ENCODE measurements at regions not wholly inside any gene's neighbourhood (a gene's known extent, or its start where the extent isn't known, plus 50 kb on each side); places are given as distances from the start of the nearest gene placed in this dataset.

DNA sequence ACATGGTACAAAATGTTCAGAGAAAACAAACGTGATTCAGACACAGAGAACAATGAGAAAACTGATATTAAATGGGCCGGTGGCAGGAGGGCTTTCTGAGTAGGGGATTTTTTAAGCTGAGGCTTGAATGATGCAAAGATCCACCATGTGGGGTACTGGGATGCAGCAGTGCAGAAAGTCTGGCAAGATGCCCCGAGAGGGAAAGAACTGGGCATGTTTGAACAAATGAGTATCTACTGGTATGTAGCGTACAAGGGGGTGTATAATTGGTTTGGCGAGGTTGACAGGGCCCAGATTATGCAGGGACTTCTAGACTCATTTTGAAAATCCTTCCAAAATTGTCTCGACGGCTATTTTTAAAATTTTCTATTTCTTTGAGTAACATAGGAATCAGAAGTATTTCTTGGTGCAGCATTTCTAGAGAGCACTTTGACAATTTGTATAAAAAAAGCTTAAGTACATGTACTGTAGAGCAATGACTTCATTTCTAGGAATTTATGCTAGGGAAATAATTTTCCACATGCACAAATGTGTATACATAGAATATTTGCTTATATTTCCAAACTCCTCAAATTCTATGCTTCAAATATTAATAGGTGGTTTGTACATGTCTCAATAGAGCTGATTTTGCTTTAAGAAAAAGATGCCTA, 119.6 kb upstream of the DOK5 start:
- H3K4me1 ChIP-seq = no peaks in the 10 kb centered on the region
- H3K36me3 ChIP-seq = no peaks in the 10 kb centered on the region

DNA sequence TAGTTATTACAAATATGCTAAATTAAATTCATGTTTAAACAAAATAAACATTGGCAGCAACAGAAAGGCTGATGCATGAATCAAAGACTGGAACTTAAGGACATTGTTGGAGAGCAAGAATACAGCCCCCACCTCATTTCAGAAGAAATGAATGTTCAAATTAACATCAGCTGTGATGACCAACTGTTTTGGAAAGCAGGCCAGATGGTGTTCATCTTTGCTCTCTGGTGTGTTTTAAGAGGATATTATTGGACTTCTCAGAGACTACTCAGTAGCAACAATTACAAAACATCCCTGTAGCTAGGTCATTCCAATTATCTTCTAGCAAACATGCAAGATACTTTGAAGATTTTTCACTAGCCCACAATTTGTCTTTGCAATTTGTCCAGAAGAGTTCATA, 118.6 kb upstream of the DOK5 start:
- Histone ChIP-seq H3K27ac (no peak overlapping the region), H3K9ac (no peak overlapping the region), H3K4me3 (no peak overlapping the region), H4K20me1 (no peaks in the 10 kb centered on the region), H3K9me3 (no peaks in the 10 kb centered on the region), H3K36me3 (no peaks in the 10 kb centered on the region), H3K4me1 (no peaks in the 10 kb centered on the region), H3K27me3 (no peaks in the 10 kb centered on the region), H3K4me2 (no peak overlapping the region)
- no peak for TF ChIP-seq Cebpa-rat (IDR thresholded peaks at IDR 0.05)

More for the DNA sequence above, 119.6 kb upstream of the DOK5 start:
- Histone ChIP-seq H3K4me2 (no peak overlapping the region), H3K9me3 (no peaks in the 10 kb centered on the region), H3K9ac (no peak overlapping the region), H3K27me3 (no peaks in the 10 kb centered on the region), H3K27ac (no peak overlapping the region), H3K4me3 (no peak overlapping the region), H4K20me1 (no peaks in the 10 kb centered on the region)
- TF ChIP-seq Cebpa-rat (IDR thresholded peaks at IDR 0.05) = no peak

DNA sequence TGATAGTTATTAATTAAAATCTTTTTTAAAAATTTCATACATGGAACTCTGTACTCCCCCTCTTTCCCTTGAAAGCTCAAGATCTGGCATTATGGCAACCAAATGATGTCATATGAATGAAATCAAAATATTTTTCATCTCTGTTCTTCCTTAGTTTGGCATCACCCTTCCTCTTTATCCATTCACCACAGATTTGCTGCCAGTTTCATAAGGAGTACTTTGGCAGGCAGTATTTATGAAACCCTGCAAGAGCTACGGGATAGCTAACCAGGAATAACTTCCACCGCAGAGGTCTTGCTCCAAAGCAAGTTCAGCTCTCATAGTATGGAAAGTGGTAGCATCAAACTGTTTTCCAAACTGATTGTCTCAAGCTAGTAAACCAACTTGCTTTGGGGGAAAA, 113.9 kb upstream of the DOK5 start:
- Histone ChIP-seq H3K27me3 (no peaks in the 10 kb centered on the region), H3K4me3 (no peak overlapping the region), H3K9ac (no peak overlapping the region), H3K4me1 (no peaks in the 10 kb centered on the region), H4K20me1 (no peaks in the 10 kb centered on the region), H3K27ac (no peak overlapping the region), H3K36me3 (no peaks in the 10 kb centered on the region), H3K9me3 (no peaks in the 10 kb centered on the region), H3K4me2 (no peak overlapping the region)
- no peak for TF ChIP-seq Cebpa-rat (IDR thresholded peaks at IDR 0.05)

DNA sequence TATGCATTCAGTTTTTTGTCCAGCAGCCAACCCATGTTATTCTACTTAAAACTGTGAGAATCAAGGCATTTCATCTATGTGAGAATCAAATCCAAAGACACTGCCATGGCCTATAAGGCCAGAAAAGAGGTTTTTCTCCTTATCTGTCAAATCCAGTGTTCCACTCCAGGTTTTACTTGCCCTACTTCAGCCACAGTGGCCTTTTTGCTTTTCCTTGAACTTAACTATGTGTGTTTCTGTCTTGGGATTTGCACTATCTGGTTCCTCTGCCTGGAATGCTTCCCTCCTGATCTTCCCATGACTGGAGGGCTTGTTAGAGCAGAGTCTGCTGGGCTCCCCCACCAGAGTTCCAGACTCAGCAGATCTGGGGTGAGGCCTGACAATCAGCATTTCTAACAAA, 113.1 kb upstream of the DOK5 start:
- Histone ChIP-seq H3K9me3 (no peaks in the 10 kb centered on the region), H3K27me3 (no peaks in the 10 kb centered on the region), H3K9ac (no peak overlapping the region), H3K4me3 (no peak overlapping the region), H3K4me2 (no peak overlapping the region), H3K4me1 (no peaks in the 10 kb centered on the region), H4K20me1 (no peaks in the 10 kb centered on the region), H3K27ac (no peak overlapping the region), H3K36me3 (no peaks in the 10 kb centered on the region)
- TF ChIP-seq Cebpa-rat (IDR thresholded peaks at IDR 0.05) = no peak

DNA sequence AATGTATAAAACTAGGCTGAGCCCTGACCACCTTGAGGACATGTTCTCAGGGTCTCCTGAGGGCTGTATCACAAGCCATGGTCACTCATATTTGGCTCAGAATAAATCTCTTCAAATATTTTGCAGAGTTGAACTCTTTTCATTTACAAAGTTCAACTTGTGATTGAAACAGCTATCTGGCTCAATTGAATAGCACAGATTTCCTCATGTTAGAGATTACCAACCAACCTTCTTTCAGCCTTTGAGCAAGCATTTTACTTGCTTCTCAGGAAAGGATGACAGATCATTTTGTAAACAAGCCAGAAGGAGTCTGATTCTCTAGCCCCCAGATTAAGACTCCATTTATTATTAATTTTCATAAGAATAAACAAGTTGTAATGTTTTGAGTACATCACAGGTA, 111.0 kb upstream of the DOK5 start:
- Histone ChIP-seq H3K9me3 (no peaks in the 10 kb centered on the region), H3K4me2 (no peak overlapping the region), H3K4me1 (no peaks in the 10 kb centered on the region), H3K27me3 (no peaks in the 10 kb centered on the region), H3K4me3 (no peak overlapping the region), H3K36me3 (no peaks in the 10 kb centered on the region), H3K9ac (no peak overlapping the region), H4K20me1 (no peaks in the 10 kb centered on the region), H3K27ac (no peak overlapping the region)
- no peak for TF ChIP-seq Cebpa-rat (IDR thresholded peaks at IDR 0.05)

DNA sequence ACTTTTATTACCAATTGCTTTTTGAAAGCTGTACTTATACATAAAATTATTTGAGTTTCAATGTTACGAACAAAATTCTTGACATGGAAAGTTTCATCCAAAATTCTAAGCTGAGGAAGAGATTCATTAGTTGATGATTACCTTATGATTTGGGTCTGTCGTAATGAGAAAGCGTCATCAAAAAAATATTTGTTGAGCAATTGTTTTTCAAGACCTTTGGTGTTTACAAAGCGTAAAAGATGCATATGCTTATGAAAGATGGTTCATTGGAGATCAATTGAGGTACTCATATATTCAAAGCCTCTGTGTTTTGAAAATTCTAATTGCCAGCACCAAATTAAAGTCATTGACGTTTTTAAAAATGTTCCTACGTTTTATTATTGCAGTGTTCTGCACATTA, 110.5 kb upstream of the DOK5 start:
- H3K27ac ChIP-seq = no peak overlapping the region
- no peaks in the 10 kb centered on the region for H3K4me1 ChIP-seq
- no peaks in the 10 kb centered on the region for H3K36me3 ChIP-seq
- no peak overlapping the region for H3K4me2 ChIP-seq
- TF ChIP-seq Cebpa-rat (IDR thresholded peaks at IDR 0.05) = no peak
- no peaks in the 10 kb centered on the region for H3K9me3 ChIP-seq
- no peaks in the 10 kb centered on the region for H3K27me3 ChIP-seq
- H4K20me1 ChIP-seq = no peaks in the 10 kb centered on the region
- no peak overlapping the region for H3K9ac ChIP-seq
- no peak overlapping the region for H3K4me3 ChIP-seq

DNA sequence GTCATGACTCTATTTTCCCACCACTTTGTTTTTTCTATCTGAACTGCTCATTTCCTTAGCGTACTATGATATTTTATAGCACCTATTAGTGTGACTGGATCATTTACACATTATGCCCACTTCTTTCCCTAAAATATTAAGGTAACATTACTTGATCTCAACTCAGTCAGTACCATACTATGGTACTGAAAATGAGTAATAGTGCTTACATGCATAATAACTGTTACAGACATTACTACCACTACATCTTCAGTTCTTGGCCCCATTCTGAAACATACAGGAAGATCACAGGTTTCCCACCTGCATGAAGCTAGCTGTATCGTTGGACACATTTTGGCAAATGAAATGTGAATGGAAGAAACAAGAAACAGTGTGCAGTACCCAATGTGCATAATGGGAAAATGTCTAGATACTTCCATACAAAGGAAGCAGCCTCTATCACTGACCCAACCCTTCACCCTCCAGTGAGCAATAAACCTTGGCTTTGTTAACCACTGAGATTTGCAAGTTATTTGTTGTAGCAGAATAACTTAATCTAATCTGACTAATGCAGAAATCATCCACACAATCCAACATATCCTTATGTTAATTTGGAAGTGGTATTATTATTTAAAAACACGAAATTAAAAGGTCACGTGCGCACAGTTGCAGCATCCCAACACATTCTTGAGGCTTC, 108.6 kb upstream of the DOK5 start:
- no peaks in the 10 kb centered on the region for H3K27me3 ChIP-seq
- H3K9me3 ChIP-seq = no peaks in the 10 kb centered on the region
- no peaks in the 10 kb centered on the region for H3K4me1 ChIP-seq
- no peak overlapping the region for H3K4me2 ChIP-seq
- no peak for TF ChIP-seq Cebpa-rat (IDR thresholded peaks at IDR 0.05)
- H3K36me3 ChIP-seq = no peaks in the 10 kb centered on the region
- no peak overlapping the region for H3K4me3 ChIP-seq
- H3K27ac ChIP-seq = no peak overlapping the region
- no peaks in the 10 kb centered on the region for H4K20me1 ChIP-seq
- H3K9ac ChIP-seq = no peak overlapping the region

DNA sequence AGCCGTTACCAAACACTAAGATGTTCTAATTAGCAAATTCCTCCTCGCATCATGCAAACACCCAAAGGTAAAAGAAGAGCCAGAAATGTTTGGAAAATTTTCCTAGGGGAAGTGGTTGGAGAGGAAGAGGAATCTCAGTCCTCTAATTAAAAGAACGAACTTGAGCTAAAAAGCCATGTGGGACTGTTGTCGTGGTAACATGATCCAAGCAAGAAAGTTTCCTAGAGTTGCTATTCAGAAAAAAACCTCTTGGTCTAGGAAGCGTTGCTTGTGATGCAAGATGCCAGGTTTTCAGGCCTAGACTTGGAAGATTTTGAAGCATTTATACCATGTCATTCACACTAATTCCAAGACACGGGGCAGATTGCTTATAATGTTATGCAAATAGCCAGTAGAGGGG, 106.8 kb upstream of the DOK5 start:
- no peaks in the 10 kb centered on the region for H3K4me1 ChIP-seq
- H3K9me3 ChIP-seq = no peaks in the 10 kb centered on the region
- TF ChIP-seq Cebpa-rat (IDR thresholded peaks at IDR 0.05) = no peak
- H4K20me1 ChIP-seq = no peaks in the 10 kb centered on the region
- no peaks in the 10 kb centered on the region for H3K36me3 ChIP-seq
- no peak overlapping the region for H3K4me2 ChIP-seq
- no peak overlapping the region for H3K4me3 ChIP-seq
- H3K27ac ChIP-seq = no peak overlapping the region
- H3K27me3 ChIP-seq = no peaks in the 10 kb centered on the region
- no peak overlapping the region for H3K9ac ChIP-seq

DNA sequence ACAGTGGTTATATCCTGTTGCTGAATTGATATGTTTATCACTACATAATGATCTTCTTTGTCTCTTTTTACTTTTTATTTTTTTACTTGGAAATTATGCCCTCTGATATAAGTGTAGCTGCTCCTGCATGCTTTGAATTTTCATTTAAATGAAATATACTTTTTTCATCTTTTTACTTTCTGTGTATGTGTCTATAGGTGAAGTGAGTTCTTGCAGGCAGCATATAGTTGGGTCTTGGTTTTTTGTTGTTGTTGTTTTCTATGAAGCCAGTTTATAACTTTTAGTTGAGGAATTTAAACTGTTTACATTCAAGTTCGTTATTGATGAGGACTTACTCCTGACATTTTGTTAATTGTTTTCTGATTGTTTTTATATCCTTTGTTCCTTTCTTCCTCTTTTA, 103.1 kb upstream of the DOK5 start:
- H3K4me3 ChIP-seq = no peak overlapping the region

DNA sequence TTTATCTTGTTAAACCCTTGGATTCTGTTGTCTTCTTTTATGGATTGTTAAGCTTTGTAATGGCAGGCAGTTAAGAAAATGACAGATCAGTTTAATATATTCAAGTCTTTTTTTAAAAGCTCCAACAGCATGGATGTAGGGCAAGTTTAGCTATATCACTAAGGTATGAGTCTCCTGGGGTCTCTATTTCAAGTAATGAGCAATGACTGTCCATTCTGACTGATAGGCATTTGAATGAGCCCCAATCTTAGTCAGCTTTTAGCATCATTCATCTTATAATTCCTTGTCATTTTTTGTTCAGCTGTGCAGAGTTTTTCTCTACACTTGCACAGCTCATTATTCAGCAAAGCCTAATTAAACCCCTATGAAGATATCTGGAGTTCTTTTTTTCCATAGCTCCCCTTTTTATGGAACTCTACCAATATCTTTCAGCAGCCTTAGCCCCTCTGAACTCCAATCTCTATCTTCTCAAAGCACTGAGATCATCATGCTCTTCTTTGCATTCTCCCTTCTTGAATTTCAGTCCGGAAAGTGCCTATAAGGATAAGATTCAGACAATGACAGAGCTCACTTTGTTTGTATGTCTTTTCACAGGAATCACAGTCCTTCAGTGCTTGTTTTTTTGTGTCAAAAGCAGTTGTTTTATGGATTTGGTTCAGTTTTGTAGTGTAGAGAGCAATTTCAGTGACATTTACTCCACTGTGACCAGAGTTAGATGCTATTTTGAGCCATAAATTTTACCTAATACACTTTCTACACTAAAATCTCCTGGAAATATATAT, 97.2 kb upstream of the DOK5 start:
- no peaks in the 10 kb centered on the region for H3K4me1 ChIP-seq
- no peaks in the 10 kb centered on the region for H3K9me3 ChIP-seq
- no peak overlapping the region for H3K4me3 ChIP-seq
- H3K27me3 ChIP-seq = no peaks in the 10 kb centered on the region
- no peak overlapping the region for H3K9ac ChIP-seq
- H3K4me2 ChIP-seq = no peak overlapping the region
- no peaks in the 10 kb centered on the region for H3K36me3 ChIP-seq
- no peak overlapping the region for H3K27ac ChIP-seq
- no peaks in the 10 kb centered on the region for H4K20me1 ChIP-seq
- no peak for TF ChIP-seq Cebpa-rat (IDR thresholded peaks at IDR 0.05)

More for the DNA sequence above, 103.1 kb upstream of the DOK5 start:
- Histone ChIP-seq H3K4me1 (no peaks in the 10 kb centered on the region), H3K9me3 (no peaks in the 10 kb centered on the region), H3K4me2 (no peak overlapping the region), H3K9ac (no peak overlapping the region), H3K27ac (no peak overlapping the region), H4K20me1 (no peaks in the 10 kb centered on the region), H3K27me3 (no peaks in the 10 kb centered on the region), H3K36me3 (no peaks in the 10 kb centered on the region)
- TF ChIP-seq Cebpa-rat (IDR thresholded peaks at IDR 0.05) = no peak
